ENCODE measurements at regions not wholly inside any gene's neighbourhood (a gene's known extent, or its start where the extent isn't known, plus 50 kb on each side); places are given as distances from the start of the nearest gene placed in this dataset.

GRCh38 chr5:58227858-58228257 lies 232.0 kb downstream of the PLK2 start:
- Histone ChIP-seq H3F3A (replicated peaks; ENCODE audit: insufficient read depth) (peaks cover 4% of the 10 kb centered on the region), H3K27ac (ENCODE audit: low read depth in 2 of 2, low read length in 1 of 2) (no peak overlapping the region), H3K4me2 (no peak overlapping the region), H3K4me1 (ENCODE audit: control insufficient read depth in 1 of 2, insufficient read depth in 2 of 2, low read depth in 1 of 2, low read length in 1 of 2) (peaks cover 0 to 7% of the 10 kb centered on the region in 2 experiments; a peak in 2 of 4 replicates), H3K9me3 (no peaks in the 10 kb centered on the region), H3K4me3 (ENCODE audit: low read depth in 2 of 2, low read length in 1 of 2) (no peak overlapping the region), H3K79me2 (ENCODE audit: insufficient read depth) (no peaks in the 10 kb centered on the region), H3K27me3 (ENCODE audit: insufficient read depth) (no peaks in the 10 kb centered on the region), H3K36me3 (replicated peaks in 1 of 2; ENCODE audit: control insufficient read depth in 1 of 2, insufficient read depth in 2 of 2, low read length in 1 of 2) (no peaks in the 10 kb centered on the region), H4K20me1 (ENCODE audit: insufficient read depth) (no peaks in the 10 kb centered on the region), H2AFZ (ENCODE audit: low read depth) (no peak overlapping the region), H3K9me2 (no peaks in the 10 kb centered on the region), H3K9ac (no peak overlapping the region)
- 77% methylated on average over 3 of the region's 3 CpGs for WGBS (ENCODE audit: low lambda C conversion rate)
- POLR2A ChIA-PET = no interaction called here
- TF ChIP-seq EZH2phosphoT487 (IDR thresholded peaks at IDR 0.05; ENCODE audit: borderline replicate concordance, low read depth) (no peak), JUND (IDR thresholded peaks at IDR 0.05) (no peak), GABPA (IDR thresholded peaks at IDR 0.05; ENCODE audit: low read depth) (no peak), GATA2 (CRISPR knock-in tag; IDR thresholded peaks at IDR 0.05) (no peak), TAF1 (IDR thresholded peaks at IDR 0.05; ENCODE audit: borderline replicate concordance, low read depth, low read length) (no peak), POLR2AphosphoS5 (IDR thresholded peaks at IDR 0.05; ENCODE audit: low read depth, low read length) (no peak), CHD2 (IDR thresholded peaks at IDR 0.05; ENCODE audit: low read length, partially characterized antibody) (no peak), NRF1 (IDR thresholded peaks at IDR 0.05; ENCODE audit: low read depth, low read length) (no peak), CTCF (IDR thresholded peaks at IDR 0.05) (no peak)
- DNase-seq = no peak
- CTCF ChIA-PET = no interaction called here

- 76% methylated on average over 5 of the region's 5 CpGs for WGBS (ENCODE audit: low lambda C conversion rate)
- H3K4me3 ChIP-seq (ENCODE audit: low read depth in 2 of 2, low read length in 1 of 2) = no peak overlapping the region
- no peaks in the 10 kb centered on the region for H3F3A ChIP-seq (replicated peaks; ENCODE audit: insufficient read depth)
- no peak overlapping the region for H2AFZ ChIP-seq (ENCODE audit: low read depth)
- ChIA-PET POLR2A (no interaction called here), CTCF (interaction anchor here (1.2 to 1.4 kb wide), 2 partner anchors 12 to 40 kb away, joined by 3 to 4 read pairs; no protein-coding TSS in a partner anchor)
- no peaks in the 10 kb centered on the region for H3K79me2 ChIP-seq (ENCODE audit: insufficient read depth)
- no peak overlapping the region for H3K4me2 ChIP-seq
- H3K4me1 ChIP-seq (ENCODE audit: control insufficient read depth in 1 of 2, insufficient read depth in 2 of 2, low read depth in 1 of 2, low read length in 1 of 2) = no peaks in the 10 kb centered on the region; a peak in 1 of 4 replicates
- no peak overlapping the region for H3K27ac ChIP-seq (ENCODE audit: low read depth in 2 of 2, low read length in 1 of 2)
- no peak overlapping the region for H3K9ac ChIP-seq
- no peaks in the 10 kb centered on the region for H3K36me3 ChIP-seq (replicated peaks in 1 of 2; ENCODE audit: control insufficient read depth in 1 of 2, insufficient read depth in 2 of 2, low read length in 1 of 2)
- H3K27me3 ChIP-seq (ENCODE audit: insufficient read depth) = no peaks in the 10 kb centered on the region
- no peaks in the 10 kb centered on the region for H4K20me1 ChIP-seq (ENCODE audit: insufficient read depth)
- no peaks in the 10 kb centered on the region for H3K9me2 ChIP-seq
- no peak for DNase-seq
- H3K9me3 ChIP-seq = no peaks in the 10 kb centered on the region
- TF ChIP-seq CHD2 (IDR thresholded peaks at IDR 0.05; ENCODE audit: low read length, partially characterized antibody) (no peak), RXRA (IDR thresholded peaks at IDR 0.05; ENCODE audit: borderline replicate concordance, low read depth) (no peak), TAF1 (IDR thresholded peaks at IDR 0.05; ENCODE audit: borderline replicate concordance, low read depth, low read length) (no peak), NFIC (IDR thresholded peaks at IDR 0.05; ENCODE audit: borderline replicate concordance) (no peak), POLR2AphosphoS5 (IDR thresholded peaks at IDR 0.05; ENCODE audit: low read depth, low read length) (no peak), MEF2A (IDR thresholded peaks at IDR 0.05; ENCODE audit: borderline replicate concordance, low read depth) (no peak), SIN3A (IDR thresholded peaks at IDR 0.05; ENCODE audit: borderline replicate concordance, low read depth, low read length) (no peak), SMC3 (IDR thresholded peaks at IDR 0.05; ENCODE audit: low read depth, low read length) (no peak), FOSL2 (IDR thresholded peaks at IDR 0.05; ENCODE audit: borderline replicate concordance, low read depth) (no peak), RFX5 (IDR thresholded peaks at IDR 0.05; ENCODE audit: low read length) (no peak), PBX3 (IDR thresholded peaks at IDR 0.05) (no peak), JUND (IDR thresholded peaks at IDR 0.05) (no peak), EP300 (IDR thresholded peaks at IDR 0.05; ENCODE audit: borderline replicate concordance in 1 of 2, low read depth in 1 of 2, low read length in 1 of 2) (no peak), ELF1 (IDR thresholded peaks at IDR 0.05) (no peak), MXI1 (IDR thresholded peaks at IDR 0.05; ENCODE audit: low read depth, low read length) (no peak), RAD21 (IDR thresholded peaks at IDR 0.05; ENCODE audit: low read length) (no peak), GABPA (IDR thresholded peaks at IDR 0.05; ENCODE audit: low read depth) (no peak)
- TF ChIP-seq, protein P1, sequence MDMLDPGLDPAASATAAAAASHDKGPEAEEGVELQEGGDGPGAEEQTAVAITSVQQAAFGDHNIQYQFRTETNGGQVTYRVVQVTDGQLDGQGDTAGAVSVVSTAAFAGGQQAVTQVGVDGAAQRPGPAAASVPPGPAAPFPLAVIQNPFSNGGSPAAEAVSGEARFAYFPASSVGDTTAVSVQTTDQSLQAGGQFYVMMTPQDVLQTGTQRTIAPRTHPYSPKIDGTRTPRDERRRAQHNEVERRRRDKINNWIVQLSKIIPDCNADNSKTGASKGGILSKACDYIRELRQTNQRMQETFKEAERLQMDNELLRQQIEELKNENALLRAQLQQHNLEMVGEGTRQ (IDR thresholded peaks at IDR 0.05; ENCODE audit: borderline replicate concordance, low read depth, low read length) = no peak
- TF ChIP-seq, protein P2, sequence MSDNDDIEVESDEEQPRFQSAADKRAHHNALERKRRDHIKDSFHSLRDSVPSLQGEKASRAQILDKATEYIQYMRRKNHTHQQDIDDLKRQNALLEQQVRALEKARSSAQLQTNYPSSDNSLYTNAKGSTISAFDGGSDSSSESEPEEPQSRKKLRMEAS (IDR thresholded peaks at IDR 0.05; ENCODE audit: low read depth) = no peak
Observed at GRCh38 chr5:58224661-58225060, 235.2 kb downstream of the PLK2 start.
